ENCODE measurements at regions not wholly inside any gene's neighbourhood (a gene's known extent, or its start where the extent isn't known, plus 50 kb on each side); places are given as distances from the start of the nearest gene placed in this dataset.

DNA sequence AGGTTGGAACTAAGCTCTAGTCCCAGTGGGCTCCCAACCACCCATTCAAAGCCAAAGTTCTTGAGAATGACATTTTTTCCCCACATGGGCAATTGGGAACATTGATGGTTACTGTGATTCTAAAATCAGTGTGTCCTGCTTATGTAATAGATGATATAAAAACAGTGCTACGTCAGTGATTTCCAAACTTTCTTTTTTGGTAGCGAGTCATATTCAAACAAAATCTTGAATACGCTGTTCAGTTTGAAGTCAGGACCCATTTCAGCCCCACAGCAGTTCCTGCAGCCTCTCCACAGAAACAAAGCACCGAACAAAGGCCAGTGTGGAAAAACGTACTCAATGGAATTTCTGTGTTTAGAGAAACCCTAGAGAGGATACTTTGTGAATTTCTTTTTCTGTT is 170.0 kb upstream of the OLIG3 start:
- TF ChIP-seq, protein P1, sequence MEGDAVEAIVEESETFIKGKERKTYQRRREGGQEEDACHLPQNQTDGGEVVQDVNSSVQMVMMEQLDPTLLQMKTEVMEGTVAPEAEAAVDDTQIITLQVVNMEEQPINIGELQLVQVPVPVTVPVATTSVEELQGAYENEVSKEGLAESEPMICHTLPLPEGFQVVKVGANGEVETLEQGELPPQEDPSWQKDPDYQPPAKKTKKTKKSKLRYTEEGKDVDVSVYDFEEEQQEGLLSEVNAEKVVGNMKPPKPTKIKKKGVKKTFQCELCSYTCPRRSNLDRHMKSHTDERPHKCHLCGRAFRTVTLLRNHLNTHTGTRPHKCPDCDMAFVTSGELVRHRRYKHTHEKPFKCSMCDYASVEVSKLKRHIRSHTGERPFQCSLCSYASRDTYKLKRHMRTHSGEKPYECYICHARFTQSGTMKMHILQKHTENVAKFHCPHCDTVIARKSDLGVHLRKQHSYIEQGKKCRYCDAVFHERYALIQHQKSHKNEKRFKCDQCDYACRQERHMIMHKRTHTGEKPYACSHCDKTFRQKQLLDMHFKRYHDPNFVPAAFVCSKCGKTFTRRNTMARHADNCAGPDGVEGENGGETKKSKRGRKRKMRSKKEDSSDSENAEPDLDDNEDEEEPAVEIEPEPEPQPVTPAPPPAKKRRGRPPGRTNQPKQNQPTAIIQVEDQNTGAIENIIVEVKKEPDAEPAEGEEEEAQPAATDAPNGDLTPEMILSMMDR (IDR thresholded peaks at IDR 0.05), result no peak
- no peak for TF ChIP-seq POLR2AphosphoS5 (IDR thresholded peaks at IDR 0.05; ENCODE audit: insufficient read depth in 1 of 2, low read depth in 1 of 2)

Data from vagina (tissue), 2 donors.